BE2C (cell line): ENCODE measurements at regions not wholly inside any gene's neighbourhood (a gene's known extent, or its start where the extent isn't known, plus 50 kb on each side); places are given as distances from the start of the nearest gene placed in this dataset.

ENCODE experiments used
- DNase-seq: peaks from one replicate; pipeline ENCODE4 v3.0.0-alpha.2; 2020
- H3K27me3 ChIP-seq: fragments of 250-450 bp; sonication (Bioruptor Pico); 2 replicates; pipeline ENCODE4 v1.5.1; 2020; ENCODE audit warnings: mild to moderate bottlenecking
- H3K36me3 ChIP-seq: fragments of 250-450 bp; sonication (Bioruptor Pico); 2 replicates; pipeline ENCODE4 v1.5.1; 2020; ENCODE audit warnings: mild to moderate bottlenecking
- H3K4me1 ChIP-seq: fragments of 250-450 bp; sonication (Bioruptor Pico); 2 replicates; pipeline ENCODE4 v1.5.1; 2020
- H3K4me3 ChIP-seq: 2 replicates; pipeline ENCODE4 v1.5.1; 2011; ENCODE audit warnings: low read depth, low read length
- H3K9me3 ChIP-seq: fragments of 250-450 bp; sonication (Bioruptor Pico); 2 replicates; pipeline ENCODE4 v1.5.1; 2020
- CTCF ChIP-seq: IDR thresholded peaks from 2 replicates; pipeline ENCODE4 v1.5.1; 2012; ENCODE audit warnings: mild to moderate bottlenecking, low read depth, low read length

DNA sequence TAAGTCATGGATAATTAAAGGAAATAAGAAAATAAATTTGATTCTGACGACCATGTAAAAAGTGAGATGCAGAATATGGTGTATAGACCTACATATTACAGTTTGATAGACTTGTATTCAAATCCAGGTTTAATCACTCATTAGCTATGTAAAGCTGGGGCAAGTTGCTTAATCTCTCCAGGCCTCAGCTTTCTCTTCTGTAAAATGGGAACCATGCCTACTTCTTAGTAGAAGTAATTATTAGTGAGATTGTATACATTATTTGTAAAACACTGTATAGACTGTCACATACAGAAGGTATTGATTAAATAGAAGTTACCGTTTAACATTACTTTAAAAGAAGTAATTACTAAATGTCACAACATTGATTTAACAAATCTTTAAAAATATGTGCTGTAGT is 392.2 kb downstream of the STK39 start:
- no peak overlapping the region for H3K4me3 ChIP-seq
- no peak for DNase-seq
- no peaks in the 10 kb centered on the region for H3K9me3 ChIP-seq
- no peaks in the 10 kb centered on the region for H3K27me3 ChIP-seq
- no peaks in the 10 kb centered on the region for H3K36me3 ChIP-seq
- no peak for TF ChIP-seq CTCF
- no peaks in the 10 kb centered on the region for H3K4me1 ChIP-seq

GRCh38 chr2:167853717-167854116 is 393.7 kb downstream of the STK39 start:
- H3K36me3 ChIP-seq = no peaks in the 10 kb centered on the region
- no peaks in the 10 kb centered on the region for H3K9me3 ChIP-seq
- no peaks in the 10 kb centered on the region for H3K27me3 ChIP-seq
- DNase-seq = no peak
- no peak for TF ChIP-seq CTCF
- H3K4me1 ChIP-seq = no peaks in the 10 kb centered on the region
- H3K4me3 ChIP-seq = no peak overlapping the region

DNA sequence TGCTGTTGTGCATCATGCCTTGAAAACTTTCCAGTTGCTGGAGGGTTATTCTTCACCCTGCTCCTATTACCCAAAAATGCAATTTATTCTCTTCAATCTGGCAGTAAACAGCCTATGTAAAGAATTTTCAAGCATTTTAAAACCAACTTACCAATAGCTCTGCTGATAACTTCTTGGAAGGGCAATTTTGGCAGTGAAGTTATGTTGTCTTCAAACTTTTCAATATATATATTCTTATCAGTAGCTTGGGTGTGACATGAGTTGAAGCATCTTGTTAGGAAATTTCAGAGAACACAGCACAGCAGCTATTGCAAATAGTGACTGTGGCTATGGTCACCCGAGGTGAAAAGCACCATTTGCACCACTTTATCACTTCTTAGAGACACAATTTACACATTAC is 395.5 kb downstream of the STK39 start:
- no peak for DNase-seq
- Histone ChIP-seq H3K4me1 (no peaks in the 10 kb centered on the region), H3K9me3 (no peaks in the 10 kb centered on the region), H3K27me3 (no peaks in the 10 kb centered on the region), H3K4me3 (no peak overlapping the region), H3K36me3 (no peaks in the 10 kb centered on the region)
- no peak for TF ChIP-seq CTCF

GRCh38 chr2:167851323-167851860 is 396.0 kb downstream of the STK39 start:
- no peak for TF ChIP-seq CTCF
- Histone ChIP-seq H3K27me3 (no peaks in the 10 kb centered on the region), H3K4me3 (no peak overlapping the region), H3K9me3 (no peaks in the 10 kb centered on the region), H3K4me1 (no peaks in the 10 kb centered on the region), H3K36me3 (no peaks in the 10 kb centered on the region)
- DNase-seq = no peak

- DNase-seq = peak; percentile 24
- Histone ChIP-seq H3K27me3 (no peaks in the 10 kb centered on the region), H3K9me3 (no peaks in the 10 kb centered on the region), H3K36me3 (no peaks in the 10 kb centered on the region), H3K4me3 (no peak overlapping the region), H3K4me1 (no peaks in the 10 kb centered on the region)
- peak; percentile 35 for TF ChIP-seq CTCF
Observed at GRCh38 chr2:167844714-167845530, 402.5 kb downstream of the STK39 start.

GRCh38 chr2:167843657-167844056 is 403.7 kb downstream of the STK39 start:
- no peak overlapping the region for H3K4me3 ChIP-seq
- no peak for TF ChIP-seq CTCF
- H3K9me3 ChIP-seq = no peaks in the 10 kb centered on the region
- DNase-seq = no peak
- no peaks in the 10 kb centered on the region for H3K36me3 ChIP-seq
- no peaks in the 10 kb centered on the region for H3K4me1 ChIP-seq
- H3K27me3 ChIP-seq = no peaks in the 10 kb centered on the region
